NCI-H1694 (cell line): ENCODE measurements at regions not wholly inside any gene's neighbourhood (a gene's known extent, or its start where the extent isn't known, plus 50 kb on each side); places are given as distances from the start of the nearest gene placed in this dataset.
"Not testable (repeated sequence)": the region's sequence is repeated elsewhere in the genome, so short reads cannot be mapped to it uniquely, and the experiment has no call there.

Experiments used
- DNase-seq: peaks from one replicate; lab custom pipeline; 2025; lab: John Stamatoyannopoulos, UW

DNA sequence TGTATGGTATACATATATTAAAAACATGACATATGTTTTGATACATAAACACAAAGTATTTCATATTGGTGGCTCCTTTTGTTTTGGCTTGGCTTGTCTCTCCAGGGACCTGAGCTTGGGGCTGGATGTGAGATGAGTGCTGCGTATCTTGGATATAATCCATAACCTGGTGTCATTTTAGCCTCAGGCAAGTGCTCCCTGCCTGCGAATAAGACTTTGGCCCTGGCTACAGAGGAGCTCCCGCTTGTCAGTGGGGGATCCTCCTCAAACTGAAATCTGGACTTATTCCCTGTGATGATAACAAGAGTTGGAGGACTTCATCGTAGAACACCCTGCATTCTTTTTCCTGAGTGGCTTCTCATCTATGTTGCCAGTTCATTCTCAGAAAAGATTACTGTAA lies 341.7 kb upstream of the CLINT1 start:
- no peak for DNase-seq

DNA sequence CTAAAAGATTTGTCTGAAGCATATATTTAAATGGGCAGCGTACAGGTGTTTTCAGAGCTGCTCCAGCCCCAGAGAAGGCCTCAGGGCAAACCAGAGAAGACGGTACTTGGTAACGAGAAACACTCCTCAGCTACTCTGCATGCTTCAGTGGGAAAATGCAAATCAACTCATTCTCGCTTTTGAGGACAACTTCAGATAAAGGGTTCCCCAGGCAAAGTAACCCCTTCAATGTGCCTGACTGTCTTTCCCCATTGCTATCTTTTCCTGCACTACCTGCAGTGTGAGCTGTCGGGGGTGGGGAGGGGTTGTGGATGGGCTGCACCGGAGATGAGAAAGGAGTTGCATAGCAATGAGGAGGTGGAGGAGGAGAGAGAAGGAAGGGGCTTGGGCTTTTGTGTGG lies 339.7 kb upstream of the CLINT1 start:
- no peak for DNase-seq

DNA sequence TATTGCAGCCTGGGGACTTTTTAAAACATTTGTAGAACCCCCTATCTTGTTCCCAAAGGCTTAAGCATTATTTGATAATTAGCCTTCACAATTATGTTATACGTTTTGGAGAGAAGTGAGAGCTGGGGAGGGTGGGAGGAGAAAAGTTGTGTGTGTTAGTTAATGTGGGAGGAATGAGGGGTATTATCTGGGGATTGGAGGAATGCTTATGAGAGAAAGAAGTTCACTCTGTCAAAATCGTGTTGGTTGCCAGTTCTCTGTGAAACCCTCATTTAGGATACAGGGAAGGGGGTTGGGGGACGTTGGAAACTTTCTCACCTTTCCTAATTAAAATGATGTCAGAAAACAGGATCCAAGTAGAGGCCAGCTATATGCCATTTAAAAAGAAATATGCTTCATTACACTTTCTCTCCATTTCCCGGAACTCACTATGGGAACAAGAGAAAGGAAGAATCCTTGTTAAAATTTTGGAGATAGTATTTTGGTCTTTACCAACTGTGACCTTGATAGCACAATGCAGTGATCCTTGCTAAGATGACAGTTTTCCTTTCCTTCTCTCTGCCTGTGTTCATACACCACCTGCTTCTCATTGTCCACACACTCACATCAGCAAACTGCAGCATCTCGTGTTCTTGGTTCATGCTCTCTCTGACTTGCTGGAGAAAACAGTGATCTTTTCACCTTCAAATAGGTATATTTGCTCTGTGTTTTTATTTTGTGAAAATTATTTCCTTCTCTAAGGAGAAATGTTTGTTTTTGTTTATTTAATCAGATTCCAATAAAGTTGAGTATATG lies 336.7 kb upstream of the CLINT1 start:
- no peak for DNase-seq

DNA sequence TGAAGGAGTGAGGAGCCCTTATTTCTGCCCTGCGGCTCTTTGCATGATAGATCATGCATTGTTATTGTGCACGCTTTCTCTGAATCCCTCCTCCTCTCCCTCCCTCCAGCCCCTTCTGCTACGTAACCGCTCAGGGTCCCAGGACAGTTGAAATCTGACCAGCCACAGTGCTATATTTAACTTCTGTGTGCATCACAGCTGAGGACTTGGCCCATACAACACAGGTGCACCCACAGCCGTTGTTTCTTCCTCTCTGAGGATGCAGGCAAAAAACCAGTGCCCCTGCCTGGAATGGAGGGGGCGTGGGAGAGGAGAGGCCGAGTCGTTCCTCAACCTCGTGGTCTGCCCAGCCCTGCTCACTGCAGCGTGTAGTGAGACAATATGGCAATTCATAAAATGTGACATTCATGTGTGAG lies 335.6 kb upstream of the CLINT1 start:
- DNase-seq, result no peak

DNA sequence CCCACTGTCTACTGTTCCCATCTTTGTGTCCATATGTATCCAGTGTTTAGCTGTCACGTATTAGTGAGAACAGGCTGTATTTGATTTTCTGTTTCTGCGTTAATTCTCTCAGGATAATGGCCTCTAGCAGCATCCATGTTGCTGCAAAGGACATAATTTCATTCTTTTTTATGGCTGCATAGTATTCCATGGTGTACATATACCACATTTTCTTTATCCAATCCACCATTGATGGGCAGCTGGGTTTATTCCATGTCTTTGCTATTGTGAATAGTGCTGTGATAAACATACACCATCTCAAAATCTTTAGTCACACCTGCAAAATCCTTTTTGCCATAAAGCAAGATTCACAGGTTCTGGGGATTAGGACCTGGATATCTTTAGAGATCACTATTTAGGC lies 334.4 kb upstream of the CLINT1 start:
- DNase-seq, result not testable (repeated sequence)

DNA sequence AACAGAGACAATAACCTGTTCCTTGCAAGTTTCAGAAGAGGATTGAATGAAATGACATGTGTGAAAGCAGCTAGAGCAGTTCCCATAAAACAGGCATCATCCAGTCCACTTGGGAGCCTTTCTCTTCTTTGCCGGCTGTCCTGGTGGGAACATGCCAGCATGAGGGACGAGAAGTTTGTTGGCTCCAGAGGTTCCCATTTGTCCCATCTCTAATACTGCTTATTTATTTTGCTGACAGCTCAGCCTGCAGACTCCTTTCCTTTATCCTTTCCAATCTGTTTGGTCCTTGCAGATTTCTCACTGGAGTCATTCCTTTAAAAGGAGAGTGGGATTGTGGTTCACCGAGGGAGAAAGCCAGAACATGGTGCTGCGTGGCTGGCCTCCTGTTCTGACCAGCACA lies 321.5 kb upstream of the CLINT1 start:
- DNase-seq, result no peak

DNA sequence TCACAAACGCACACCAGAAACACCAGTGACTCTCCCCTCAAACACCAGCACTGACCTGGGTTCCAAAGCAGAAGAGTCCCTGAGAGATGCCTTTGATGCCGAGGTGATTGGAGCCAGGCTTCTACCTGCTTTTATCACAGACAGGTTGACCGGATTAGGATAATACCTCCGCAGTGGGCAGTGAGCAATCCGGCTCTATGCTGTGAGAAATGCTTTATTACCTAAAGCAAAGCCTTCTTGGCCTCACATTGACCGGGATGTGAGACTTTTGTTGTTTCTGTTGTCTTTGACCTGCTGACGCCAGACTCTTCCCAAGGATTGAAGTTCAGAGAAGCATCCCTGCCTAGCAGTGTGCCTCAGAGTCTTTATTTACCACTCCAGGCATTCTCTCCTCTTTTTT lies 320.3 kb upstream of the CLINT1 start:
- DNase-seq, result no peak

DNA sequence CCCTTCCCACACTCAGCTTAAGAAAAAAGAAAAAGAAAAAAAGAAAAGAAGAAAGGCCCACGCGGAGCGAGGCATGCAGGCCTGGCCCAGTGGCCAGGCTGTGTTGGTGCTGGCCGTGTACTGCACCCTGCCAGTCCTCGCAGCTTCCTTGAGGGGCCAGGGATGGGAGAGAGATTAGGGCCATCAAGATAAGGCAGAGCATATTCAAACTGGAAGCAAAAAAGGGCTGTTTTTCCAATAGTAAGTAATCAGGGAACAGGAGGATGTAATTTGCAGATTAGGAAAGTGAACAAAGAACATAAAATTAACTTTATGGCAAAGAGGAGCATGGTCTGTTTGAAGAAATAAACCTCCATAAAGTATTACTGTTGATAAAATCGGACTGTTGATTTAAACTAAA lies 319.6 kb upstream of the CLINT1 start:
- DNase-seq, result no peak

DNA sequence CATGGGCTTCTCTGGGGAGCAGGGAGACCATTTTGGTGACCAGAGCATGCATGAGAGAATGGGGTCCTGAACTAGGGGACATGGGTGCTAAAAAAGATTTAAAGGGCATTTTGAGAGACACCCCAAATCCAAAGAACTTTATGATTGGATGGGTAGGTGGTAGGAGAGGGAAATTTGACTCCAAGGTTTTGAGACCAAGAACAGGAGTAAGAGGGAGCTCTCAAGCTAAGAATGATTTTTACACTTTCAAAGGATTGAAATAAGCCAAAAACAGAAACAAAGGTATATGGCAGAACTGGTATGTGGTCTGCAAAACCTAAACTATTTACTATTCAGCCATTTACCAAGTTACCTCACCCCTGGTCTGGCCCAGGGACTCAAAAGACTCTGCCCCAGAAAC lies 318.2 kb upstream of the CLINT1 start:
- DNase-seq, result no peak

DNA sequence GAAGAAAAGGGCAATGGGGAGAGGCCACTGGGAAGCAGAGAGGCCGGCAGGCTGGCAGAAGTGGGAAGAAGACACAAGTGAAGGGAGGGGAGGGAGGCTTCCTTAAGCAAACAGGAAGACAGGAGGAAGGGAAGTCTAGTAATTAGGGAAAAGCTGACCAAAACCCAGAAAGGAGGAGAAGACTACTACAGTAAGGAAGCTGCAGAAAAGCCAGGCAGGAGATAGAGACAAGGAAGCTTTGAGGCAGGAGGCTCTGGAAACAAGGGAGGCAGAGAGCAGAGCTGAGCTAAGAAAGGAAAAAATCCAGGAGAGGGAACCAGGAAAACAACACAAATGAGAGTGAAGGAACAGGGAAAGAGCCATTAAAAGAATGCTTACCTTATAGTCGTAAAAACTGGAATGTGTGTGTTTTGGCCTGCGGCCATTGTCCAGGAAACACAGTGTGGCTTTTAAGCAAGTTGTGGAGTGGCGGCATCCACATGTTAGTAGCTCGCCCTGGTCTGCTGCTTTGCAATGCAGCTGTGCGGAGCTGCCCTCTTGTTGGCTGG lies 317.1 kb upstream of the CLINT1 start:
- DNase-seq, result no peak

DNA sequence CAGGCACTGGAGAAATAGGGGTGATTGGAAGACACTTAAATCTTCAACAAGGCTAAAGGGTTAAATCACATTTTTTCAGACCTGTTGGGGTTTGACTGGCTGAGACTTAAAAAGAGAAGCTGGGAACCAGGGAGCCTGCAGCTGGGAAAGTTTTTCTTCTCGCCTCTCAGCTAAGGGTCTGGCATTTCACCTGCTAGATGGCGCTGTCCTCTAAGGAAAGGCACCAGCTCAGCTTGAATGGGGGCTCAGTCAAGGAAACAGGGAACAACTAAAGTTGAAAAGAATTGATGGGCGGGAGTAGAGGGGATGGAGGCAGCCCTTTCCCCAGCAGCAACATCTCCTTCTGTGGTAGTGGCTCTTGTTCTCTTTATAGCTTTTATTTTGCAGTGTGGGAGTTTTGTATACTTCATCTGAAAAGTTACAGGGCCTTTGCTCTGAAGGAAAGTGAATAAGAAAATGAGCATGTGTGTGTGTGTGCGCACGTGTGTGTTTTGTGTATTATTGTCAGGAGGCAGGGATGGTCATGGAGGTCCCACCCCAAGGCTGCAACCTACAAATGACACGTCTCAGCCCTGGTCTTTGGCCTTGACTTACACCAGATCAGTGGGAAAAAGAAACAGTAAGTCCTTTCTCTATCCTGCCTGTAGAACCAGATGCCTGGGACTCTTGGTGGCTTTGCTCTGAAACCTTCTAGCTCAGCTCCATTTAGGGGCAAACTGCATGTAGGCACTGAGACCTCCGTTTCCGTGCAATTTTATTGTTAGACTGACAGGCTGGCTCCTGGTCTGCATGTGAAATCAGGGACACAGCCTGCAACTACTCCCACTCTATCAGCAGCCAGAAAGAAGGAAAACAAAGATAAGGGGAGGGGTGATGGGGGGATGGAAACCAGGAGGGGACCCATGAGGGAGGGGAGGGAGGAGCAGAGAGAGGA lies 316.2 kb upstream of the CLINT1 start:
- peak; percentile 47 for DNase-seq

DNA sequence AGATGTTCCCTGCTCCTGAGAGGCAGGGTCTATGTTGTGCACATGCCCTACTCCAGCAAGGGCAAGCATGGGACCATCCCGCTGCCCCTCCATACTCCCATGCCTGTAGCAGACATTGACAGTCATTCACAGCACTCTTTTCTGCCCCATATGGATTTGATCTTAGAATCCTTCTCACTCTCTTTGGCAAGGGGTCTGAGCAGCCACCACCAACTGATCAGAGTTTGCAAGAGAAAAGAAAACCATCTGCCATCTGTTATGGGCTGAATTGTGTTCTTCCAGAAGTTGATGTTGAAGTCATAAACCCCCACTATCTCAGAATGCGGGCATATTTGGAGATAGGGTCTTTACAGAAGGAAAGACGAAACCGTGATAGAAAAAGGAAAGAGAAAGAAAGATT lies 315.1 kb upstream of the CLINT1 start:
- no peak for DNase-seq

DNA sequence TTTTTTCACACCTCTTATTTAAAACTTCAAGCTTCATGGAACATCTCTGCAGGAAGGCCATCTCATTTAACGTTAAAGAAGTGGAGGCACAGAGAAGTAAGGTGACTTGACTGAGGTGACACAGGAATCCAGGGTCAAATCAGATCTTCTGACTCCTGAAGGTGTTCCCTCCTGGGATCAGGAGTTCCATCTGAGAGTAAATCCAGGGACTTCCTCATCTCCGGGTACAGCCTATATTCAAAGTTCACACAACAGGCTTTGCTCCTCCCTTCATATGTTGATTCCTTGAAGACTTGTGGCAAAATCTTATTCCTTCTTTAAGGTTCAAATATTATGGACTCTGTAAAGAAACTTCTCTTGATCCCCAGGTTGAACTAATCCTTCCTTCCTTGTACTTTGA lies 313.1 kb upstream of the CLINT1 start:
- no peak for DNase-seq

DNA sequence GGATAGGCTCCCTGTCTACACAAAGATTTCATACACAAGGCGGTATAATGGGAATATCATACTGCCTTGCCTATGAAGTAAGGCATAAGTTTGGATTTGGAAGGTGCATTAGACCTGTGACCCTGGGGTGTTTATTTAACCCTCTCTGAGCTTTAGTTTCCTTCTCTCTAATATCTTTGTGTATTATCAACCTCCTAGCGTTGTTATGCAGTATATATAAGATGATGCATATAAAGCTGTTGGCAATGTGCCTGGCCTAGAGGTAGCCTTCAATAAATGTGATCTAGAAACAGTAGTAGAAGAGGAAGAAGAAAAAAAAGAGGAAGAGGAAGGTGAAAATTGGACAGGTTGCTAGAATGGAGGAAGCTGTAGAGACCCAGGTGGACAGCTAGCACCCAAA lies 311.6 kb upstream of the CLINT1 start:
- DNase-seq, result no peak

DNA sequence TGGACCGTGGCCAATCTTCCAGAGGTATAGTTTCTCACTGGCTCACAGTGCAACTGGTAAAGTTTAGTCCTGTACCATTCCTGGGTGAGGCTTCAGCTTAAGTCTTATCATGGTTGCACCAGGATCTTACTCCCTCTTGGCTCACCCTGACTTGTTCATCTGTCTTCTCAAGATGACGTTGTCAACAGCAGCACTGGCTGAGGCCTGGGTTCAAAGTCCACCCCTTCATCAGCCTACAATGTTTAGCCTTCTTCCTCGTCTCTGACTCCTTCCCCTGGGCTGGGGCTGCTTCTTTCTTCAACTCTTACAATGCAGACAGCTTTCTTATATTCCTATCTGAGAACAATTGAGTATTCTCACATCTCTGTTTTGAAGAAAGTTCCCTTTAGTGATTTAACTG lies 311.1 kb upstream of the CLINT1 start:
- DNase-seq, result no peak

DNA sequence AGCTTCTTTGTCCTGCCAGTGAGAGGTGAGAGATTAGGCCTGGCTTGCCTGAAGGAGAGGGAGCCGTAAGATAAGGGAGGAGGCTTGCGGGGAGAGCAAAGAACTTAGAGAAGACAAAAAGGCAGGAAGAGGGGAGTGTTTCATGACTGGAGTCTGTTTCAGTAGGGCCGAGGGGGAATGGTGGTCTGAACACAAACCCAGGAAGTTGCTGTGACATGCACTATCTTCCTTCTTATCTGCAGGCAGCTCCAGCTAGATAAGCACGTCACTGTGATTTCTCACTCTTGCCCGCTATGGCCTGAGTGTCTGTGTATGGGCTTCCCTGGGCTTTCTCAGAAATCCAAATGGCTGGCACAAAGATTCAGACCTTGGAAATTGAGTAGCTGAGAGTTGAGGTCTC lies 307.5 kb upstream of the CLINT1 start:
- no peak for DNase-seq

DNA sequence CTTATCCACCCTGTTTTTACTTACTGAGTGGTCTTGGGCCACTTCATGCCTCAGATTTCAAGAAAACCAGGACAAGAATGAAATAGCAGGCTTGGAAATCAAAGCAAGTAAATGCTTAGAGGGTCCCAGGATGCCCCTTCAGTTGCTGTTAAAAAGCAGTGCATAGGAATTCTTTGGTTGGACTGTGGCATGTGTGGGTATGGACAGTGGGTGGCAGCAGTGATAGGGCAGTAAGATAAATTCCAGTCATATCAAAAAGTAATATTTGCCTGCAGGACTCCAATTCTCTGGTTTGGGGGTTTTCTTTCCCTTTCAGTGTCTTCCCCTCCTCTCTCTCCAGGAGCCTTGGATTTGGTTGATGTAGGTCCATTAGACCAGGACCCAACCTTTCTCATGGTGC lies 306.7 kb upstream of the CLINT1 start:
- no peak for DNase-seq

DNA sequence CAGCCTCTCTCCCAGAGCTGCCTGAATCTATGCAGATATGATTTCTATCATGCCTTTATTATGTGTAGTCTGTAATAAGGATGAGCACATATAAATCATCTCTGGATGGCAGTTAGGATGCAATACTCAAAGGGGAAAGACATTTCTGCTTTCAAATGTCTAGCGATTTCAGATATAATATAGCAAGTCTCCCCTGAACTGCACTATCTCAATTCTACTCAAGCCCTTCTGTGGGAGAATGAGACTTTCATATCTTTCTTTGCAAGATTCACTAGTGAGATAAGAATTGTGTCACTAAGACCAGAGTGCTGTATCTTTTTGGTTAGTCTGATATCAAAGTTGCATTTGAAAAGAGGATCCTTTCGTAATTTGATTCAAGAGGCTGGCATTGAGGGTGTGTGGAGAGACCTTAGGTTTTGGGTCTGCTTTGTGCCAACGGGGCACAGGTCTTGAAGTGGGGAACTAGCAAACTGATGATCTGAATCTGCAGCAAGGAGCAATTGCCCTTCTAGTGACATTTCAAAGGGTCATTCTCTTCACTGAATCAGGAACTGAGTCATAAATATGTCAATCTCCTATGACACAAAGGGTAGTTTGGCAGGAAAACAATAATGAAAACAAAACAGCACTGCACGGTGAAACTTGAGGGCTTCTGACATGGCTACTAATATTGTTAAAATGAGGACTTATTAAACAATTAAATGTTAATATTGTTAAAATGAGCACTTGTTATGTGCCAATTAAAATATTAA lies 305.5 kb upstream of the CLINT1 start:
- no peak for DNase-seq

DNA sequence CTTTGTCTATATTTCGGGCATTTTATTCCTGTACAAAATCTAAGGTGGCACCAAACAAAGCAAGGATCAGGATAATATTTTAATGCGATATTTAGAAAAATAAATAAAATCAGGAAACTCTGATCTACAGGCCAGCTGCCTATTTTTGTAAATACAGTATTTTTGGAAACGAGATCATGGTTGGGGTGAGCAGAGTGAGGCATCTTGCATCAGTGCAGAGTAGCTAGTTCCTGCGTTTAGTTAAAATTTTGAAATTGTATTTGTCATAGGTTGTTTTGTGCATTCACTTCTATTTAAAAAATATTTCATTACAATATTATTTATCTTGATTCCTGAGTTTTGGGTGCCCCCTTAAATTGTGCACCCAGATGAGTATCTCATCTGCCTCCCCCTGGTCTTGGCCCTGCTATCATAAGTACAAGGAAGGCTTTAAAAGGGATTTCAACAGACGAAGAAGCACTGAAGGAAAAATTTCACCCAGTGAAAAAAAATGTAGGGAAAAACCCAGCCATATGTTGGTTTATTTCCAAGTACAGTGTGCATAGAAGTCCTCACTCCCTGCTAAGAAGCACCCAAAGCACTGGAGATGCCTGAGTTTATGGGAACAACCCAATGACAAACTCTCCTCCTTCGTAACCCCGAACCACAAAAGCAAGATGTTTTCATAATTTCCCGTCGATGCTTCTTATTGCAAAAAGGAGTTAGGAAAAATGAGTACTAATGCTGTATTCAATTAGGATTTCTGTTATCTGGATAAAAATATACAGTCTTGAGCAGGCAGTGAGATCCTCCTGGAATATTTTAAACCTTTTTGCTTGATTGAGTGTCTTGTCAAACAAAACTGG lies 304.7 kb upstream of the CLINT1 start:
- no peak for DNase-seq

DNA sequence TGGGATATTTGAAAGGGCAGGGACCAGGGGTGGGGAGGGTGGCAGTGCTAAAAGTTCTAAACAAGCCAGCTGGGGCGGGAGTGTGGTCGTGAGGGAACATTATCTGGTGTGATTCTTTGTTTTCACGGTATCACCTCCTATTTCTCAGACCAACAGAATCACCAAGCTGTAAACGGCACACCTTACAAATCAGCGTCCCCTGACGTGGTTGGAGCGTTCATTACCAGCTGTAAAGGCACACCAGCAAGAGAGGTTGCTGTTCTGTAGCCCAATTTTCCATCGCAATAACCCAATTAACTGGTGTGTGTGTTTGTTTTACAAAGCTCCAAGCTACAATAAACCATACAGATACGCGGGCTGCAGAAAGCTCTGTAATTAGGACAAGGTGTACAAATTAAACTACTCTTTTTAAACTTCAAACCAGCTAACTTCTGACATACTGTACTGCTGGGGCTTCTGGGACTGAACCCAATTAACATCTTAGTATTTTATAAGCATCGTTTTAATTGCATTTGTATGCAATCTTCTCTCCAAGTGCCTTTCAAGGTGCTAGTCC lies 303.6 kb upstream of the CLINT1 start:
- no peak for DNase-seq

DNA sequence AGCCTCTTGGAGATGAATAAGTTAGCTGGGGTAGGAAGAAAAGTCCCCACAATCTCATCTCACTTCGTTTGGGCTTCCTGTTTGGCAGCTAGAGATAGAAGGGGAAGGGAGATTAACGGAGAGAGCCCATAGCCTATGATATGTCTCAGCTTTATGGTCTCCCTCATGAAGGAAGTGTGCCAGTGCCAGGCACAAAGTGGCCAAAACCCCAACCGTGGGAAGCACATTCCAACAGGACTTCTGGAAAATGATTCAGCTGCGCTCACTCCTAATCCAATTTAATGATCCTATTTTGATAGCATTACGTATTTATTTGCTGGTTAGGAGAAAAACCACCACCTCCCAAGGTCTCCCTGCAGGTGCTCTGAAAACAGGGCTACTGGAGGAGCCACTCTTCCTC lies 303.1 kb upstream of the CLINT1 start:
- DNase-seq, result no peak
